Subcutaneous abdominal adipose tissue (tissue), 5 donors: ENCODE measurements at regions not wholly inside any gene's neighbourhood (a gene's known extent, or its start where the extent isn't known, plus 50 kb on each side); places are given as distances from the start of the nearest gene placed in this dataset.

Experiments
- H3K27ac ChIP-seq: one replicate; pipeline ENCODE4 v1.7.0; 2013; ENCODE audit warnings: low read depth, mild to moderate bottlenecking, inconsistent platforms, low read length, moderate library complexity
- H3K27me3 ChIP-seq, 5 donors: one replicate each; pipeline ENCODE4 v1.7.0; 2013; ENCODE audit warnings: low read length in 5 of 5, inconsistent platforms in 1 of 5; ENCODE audit not compliant: control insufficient read depth in 5 of 5, insufficient read depth in 4 of 5
- H3K36me3 ChIP-seq, 5 donors: one replicate each; pipeline ENCODE4 v1.7.0; 2013; ENCODE audit warnings: low read length in 5 of 5; ENCODE audit not compliant: control insufficient read depth in 5 of 5, insufficient read depth in 5 of 5
- H3K4me1 ChIP-seq, 5 donors: one replicate each; pipeline ENCODE4 v1.7.0; 2013; ENCODE audit warnings: low read length in 5 of 5, mild to moderate bottlenecking in 3 of 5, moderate library complexity in 1 of 5; ENCODE audit not compliant: control insufficient read depth in 5 of 5, insufficient read depth in 5 of 5
- H3K4me3 ChIP-seq, 5 donors: one replicate each; pipeline ENCODE4 v1.7.0; 2013; ENCODE audit warnings: low read length in 5 of 5, low read depth in 1 of 5
- H3K9ac ChIP-seq, 5 donors: one replicate each; pipeline ENCODE4 v1.7.0; 2013; ENCODE audit warnings: low read length in 5 of 5, mild to moderate bottlenecking in 4 of 5, moderate library complexity in 3 of 5
- H3K9me3 ChIP-seq, 5 donors: one replicate each; pipeline ENCODE4 v1.7.0; 2013; ENCODE audit warnings: low read length in 5 of 5; ENCODE audit not compliant: control insufficient read depth in 5 of 5
- donor health status: healthy.
- donor health status: healthy.
- donor health status: healthy.
- donor health status: healthy.
- donor health status: healthy.

- Histone ChIP-seq H3K4me1 (peaks cover 0 to 11% (median 0%) of the 10 kb centered on the region in 5 donors), H3K27me3 (no peaks in the 10 kb centered on the region), H3K4me3 (no peak overlapping the region), H3K27ac (no peak overlapping the region), H3K36me3 (no peaks in the 10 kb centered on the region), H3K9me3 (no peaks in the 10 kb centered on the region), H3K9ac (no peak overlapping the region)
Observed at GRCh38 chr13:107551521-107551920, 663.8 kb downstream of the LIG4 start.

GRCh38 chr13:107548338-107548737, 667.0 kb downstream of the LIG4 start:
- H3K9ac ChIP-seq: no peak overlapping the region
- no peak overlapping the region for H3K27ac ChIP-seq

GRCh38 chr13:107545946-107546502, 669.3 kb downstream of the LIG4 start:
- Histone ChIP-seq H3K36me3 (no peaks in the 10 kb centered on the region), H3K27ac (no peak overlapping the region), H3K4me1 (peaks cover 0 to 1% (median 0%) of the 10 kb centered on the region in 5 donors), H3K9me3 (peaks cover 0 to 9% (median 3%) of the 10 kb centered on the region in 5 donors), H3K9ac (no peak overlapping the region), H3K4me3 (no peak overlapping the region), H3K27me3 (no peaks in the 10 kb centered on the region)

More at GRCh38 chr13:107548338-107548737, 667.0 kb downstream of the LIG4 start:
- no peak overlapping the region for H3K4me3 ChIP-seq
- peaks cover 0 to 6% (median 3%) of the 10 kb centered on the region in 5 donors for H3K9me3 ChIP-seq
- H3K4me1 ChIP-seq: peaks cover 0 to 9% (median 0%) of the 10 kb centered on the region in 5 donors
- H3K36me3 ChIP-seq: no peaks in the 10 kb centered on the region
- no peaks in the 10 kb centered on the region for H3K27me3 ChIP-seq

- H3K27me3 ChIP-seq: no peaks in the 10 kb centered on the region
- no peaks in the 10 kb centered on the region for H3K36me3 ChIP-seq
- H3K9ac ChIP-seq: no peak overlapping the region
- H3K9me3 ChIP-seq: no peaks in the 10 kb centered on the region
- H3K27ac ChIP-seq: no peak overlapping the region
- no peak overlapping the region for H3K4me3 ChIP-seq
- no peaks in the 10 kb centered on the region for H3K4me1 ChIP-seq
Observed at GRCh38 chr13:107534548-107534947, 680.8 kb downstream of the LIG4 start.

- no peaks in the 10 kb centered on the region for H3K27me3 ChIP-seq
- no peaks in the 10 kb centered on the region for H3K36me3 ChIP-seq
- H3K4me1 ChIP-seq: no peaks in the 10 kb centered on the region
- H3K4me3 ChIP-seq: no peak overlapping the region
- H3K9ac ChIP-seq: no peak overlapping the region
- H3K9me3 ChIP-seq: no peaks in the 10 kb centered on the region
- no peak overlapping the region for H3K27ac ChIP-seq
Observed at GRCh38 chr13:107531816-107532215, 683.5 kb downstream of the LIG4 start.

GRCh38 chr13:107531180-107531579, 684.2 kb downstream of the LIG4 start:
- H3K9me3 ChIP-seq: no peaks in the 10 kb centered on the region
- H3K27me3 ChIP-seq: no peaks in the 10 kb centered on the region
- no peak overlapping the region for H3K9ac ChIP-seq
- H3K36me3 ChIP-seq: no peaks in the 10 kb centered on the region
- no peaks in the 10 kb centered on the region for H3K4me1 ChIP-seq
- H3K27ac ChIP-seq: no peak overlapping the region
- H3K4me3 ChIP-seq: no peak overlapping the region

- H3K27me3 ChIP-seq: no peaks in the 10 kb centered on the region
- no peaks in the 10 kb centered on the region for H3K4me1 ChIP-seq
- H3K36me3 ChIP-seq: no peaks in the 10 kb centered on the region
- no peaks in the 10 kb centered on the region for H3K9me3 ChIP-seq
- H3K4me3 ChIP-seq: no peak overlapping the region
- no peak overlapping the region for H3K9ac ChIP-seq
- H3K27ac ChIP-seq: no peak overlapping the region
Observed at GRCh38 chr13:107529035-107529434, 686.3 kb downstream of the LIG4 start.

GRCh38 chr13:107518780-107519179, 696.6 kb downstream of the LIG4 start:
- Histone ChIP-seq H3K27ac (no peak overlapping the region), H3K4me3 (no peak overlapping the region), H3K36me3 (no peaks in the 10 kb centered on the region), H3K4me1 (no peaks in the 10 kb centered on the region), H3K9me3 (no peaks in the 10 kb centered on the region), H3K27me3 (no peaks in the 10 kb centered on the region), H3K9ac (no peak overlapping the region)

GRCh38 chr13:107518292-107518691, 697.0 kb downstream of the LIG4 start:
- no peaks in the 10 kb centered on the region for H3K27me3 ChIP-seq
- no peaks in the 10 kb centered on the region for H3K36me3 ChIP-seq
- no peak overlapping the region for H3K27ac ChIP-seq
- no peak overlapping the region for H3K4me3 ChIP-seq
- H3K4me1 ChIP-seq: no peaks in the 10 kb centered on the region
- H3K9me3 ChIP-seq: no peaks in the 10 kb centered on the region
- H3K9ac ChIP-seq: no peak overlapping the region

GRCh38 chr13:107516517-107516916, 698.8 kb downstream of the LIG4 start:
- Histone ChIP-seq H3K9ac (no peak overlapping the region), H3K4me1 (no peaks in the 10 kb centered on the region), H3K36me3 (no peaks in the 10 kb centered on the region), H3K27ac (no peak overlapping the region), H3K9me3 (no peaks in the 10 kb centered on the region), H3K4me3 (no peak overlapping the region), H3K27me3 (no peaks in the 10 kb centered on the region)

GRCh38 chr13:107512551-107512950, 702.8 kb downstream of the LIG4 start:
- no peaks in the 10 kb centered on the region for H3K4me1 ChIP-seq
- H3K9ac ChIP-seq: no peak overlapping the region
- H3K27ac ChIP-seq: no peak overlapping the region
- no peaks in the 10 kb centered on the region for H3K9me3 ChIP-seq
- no peak overlapping the region for H3K4me3 ChIP-seq
- H3K36me3 ChIP-seq: no peaks in the 10 kb centered on the region
- no peaks in the 10 kb centered on the region for H3K27me3 ChIP-seq
